ENCODE measurements at regions not wholly inside any gene's neighbourhood (a gene's known extent, or its start where the extent isn't known, plus 50 kb on each side); places are given as distances from the start of the nearest gene placed in this dataset.

- TF ChIP-seq CTCF (IDR thresholded peaks at IDR 0.05) (no peak), POLR2A (IDR thresholded peaks at IDR 0.05; ENCODE audit: low read depth) (no peak)
These were observed 267.2 kb upstream of the ROBO1 start for GRCh38 chr3:80035021-80035420.

Measured in esophagus muscularis mucosa (tissue), 3 donors.